AG09319 (cell line): ENCODE measurements at regions not wholly inside any gene's neighbourhood (a gene's known extent, or its start where the extent isn't known, plus 50 kb on each side); places are given as distances from the start of the nearest gene placed in this dataset.

Experiments used
- DNase-seq: peaks from one replicate; pipeline ENCODE4 v3.0.0-alpha.2; 2010; ENCODE audit warnings: low read depth; ENCODE audit errors: extremely low read depth
- CTCF ChIP-seq: IDR thresholded peaks from 2 replicates; pipeline ENCODE4 v1.5.1; 2011; ENCODE audit warnings: low read depth, mild to moderate bottlenecking, inconsistent platforms, low read length, moderate library complexity

GRCh38 chr15:75763137-75763611, 50.5 kb upstream of the CSPG4 start:
- no peak for TF ChIP-seq CTCF

More at GRCh38 chr15:75763137-75763611, 50.5 kb upstream of the CSPG4 start:
- no peak for DNase-seq
